ENCODE measurements at regions not wholly inside any gene's neighbourhood (a gene's known extent, or its start where the extent isn't known, plus 50 kb on each side); places are given as distances from the start of the nearest gene placed in this dataset.

DNA sequence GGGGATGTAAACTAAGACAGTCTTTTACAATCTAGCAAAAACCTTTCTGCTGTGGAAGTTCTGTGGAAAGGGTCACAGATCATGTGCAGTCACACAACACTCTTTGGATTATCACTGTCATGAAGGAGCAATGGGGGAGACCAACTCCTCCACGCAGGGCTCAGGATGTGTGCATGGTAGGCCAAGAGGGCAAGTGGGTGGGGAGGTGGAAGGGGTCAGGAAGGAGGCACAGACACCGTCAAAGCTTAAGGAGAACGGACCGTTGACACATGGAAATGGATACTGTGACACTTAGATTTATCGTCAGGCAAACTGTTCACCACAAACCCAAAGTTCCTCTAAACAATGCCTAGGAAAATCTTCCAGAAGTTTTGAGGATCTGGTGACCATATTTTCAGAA is 215.8 kb downstream of the PAX1 start:
- intact Hi-C loops (cut with DNase I; ENCODE audit: low total_unique reads): no loop called here
- Histone ChIP-seq H3K27me3 (no peaks in the 10 kb centered on the region), H3K4me1 (no peaks in the 10 kb centered on the region), H3K4me3 (no peak overlapping the region), H3K27ac (no peak overlapping the region), H3K36me3 (no peaks in the 10 kb centered on the region), H3K9me3 (no peaks in the 10 kb centered on the region)
- TF ChIP-seq, protein P1, sequence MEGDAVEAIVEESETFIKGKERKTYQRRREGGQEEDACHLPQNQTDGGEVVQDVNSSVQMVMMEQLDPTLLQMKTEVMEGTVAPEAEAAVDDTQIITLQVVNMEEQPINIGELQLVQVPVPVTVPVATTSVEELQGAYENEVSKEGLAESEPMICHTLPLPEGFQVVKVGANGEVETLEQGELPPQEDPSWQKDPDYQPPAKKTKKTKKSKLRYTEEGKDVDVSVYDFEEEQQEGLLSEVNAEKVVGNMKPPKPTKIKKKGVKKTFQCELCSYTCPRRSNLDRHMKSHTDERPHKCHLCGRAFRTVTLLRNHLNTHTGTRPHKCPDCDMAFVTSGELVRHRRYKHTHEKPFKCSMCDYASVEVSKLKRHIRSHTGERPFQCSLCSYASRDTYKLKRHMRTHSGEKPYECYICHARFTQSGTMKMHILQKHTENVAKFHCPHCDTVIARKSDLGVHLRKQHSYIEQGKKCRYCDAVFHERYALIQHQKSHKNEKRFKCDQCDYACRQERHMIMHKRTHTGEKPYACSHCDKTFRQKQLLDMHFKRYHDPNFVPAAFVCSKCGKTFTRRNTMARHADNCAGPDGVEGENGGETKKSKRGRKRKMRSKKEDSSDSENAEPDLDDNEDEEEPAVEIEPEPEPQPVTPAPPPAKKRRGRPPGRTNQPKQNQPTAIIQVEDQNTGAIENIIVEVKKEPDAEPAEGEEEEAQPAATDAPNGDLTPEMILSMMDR (IDR thresholded peaks at IDR 0.05): no peak
- DNase-seq: no peak

DNA sequence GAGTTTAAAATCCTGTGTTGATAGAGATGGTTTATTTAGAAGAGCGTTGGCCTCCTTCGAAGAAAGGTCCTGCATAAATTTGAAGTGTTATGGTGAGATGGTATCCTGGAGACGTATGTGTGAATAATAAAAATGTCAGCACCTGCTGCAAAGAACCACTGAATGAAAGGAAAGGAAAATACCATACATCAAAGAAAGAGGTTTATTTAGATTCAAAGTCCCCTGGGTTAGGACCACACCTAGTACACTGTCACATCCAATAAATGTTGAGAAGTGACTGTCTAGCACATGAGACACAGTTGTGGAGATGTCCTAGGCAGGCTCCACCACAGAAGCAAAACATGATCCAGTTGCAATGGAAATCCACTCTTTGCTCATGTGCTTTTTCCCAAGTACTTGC is 214.7 kb downstream of the PAX1 start:
- Histone ChIP-seq H3K27ac (no peak overlapping the region), H3K4me3 (no peak overlapping the region), H3K4me1 (no peaks in the 10 kb centered on the region), H3K9me3 (no peaks in the 10 kb centered on the region), H3K27me3 (no peaks in the 10 kb centered on the region), H3K36me3 (no peaks in the 10 kb centered on the region)
- intact Hi-C loops (cut with DNase I; ENCODE audit: low total_unique reads): no loop called here
- TF ChIP-seq, protein P1 (IDR thresholded peaks at IDR 0.05): no peak
- no peak for DNase-seq

DNA sequence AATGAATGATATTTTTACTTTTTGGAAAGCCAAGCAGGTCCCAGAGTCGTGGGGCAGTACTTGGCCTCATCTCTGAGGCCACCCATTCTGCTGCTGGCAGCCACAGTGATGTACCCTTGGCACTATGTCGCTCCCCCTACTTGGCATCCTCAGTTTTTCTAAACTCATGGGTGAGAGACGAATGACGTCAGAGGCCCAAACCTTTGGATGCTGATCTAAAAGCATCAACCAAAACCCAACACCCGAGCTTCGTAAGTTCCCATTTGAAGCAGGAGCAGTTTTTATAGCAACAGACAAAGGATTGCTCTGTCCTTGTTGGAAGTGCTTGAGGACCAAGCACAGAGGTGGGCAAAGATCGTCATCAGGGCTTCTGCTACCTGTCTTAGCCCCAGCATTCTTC is 212.9 kb downstream of the PAX1 start:
- DNase-seq: no peak
- H3K9me3 ChIP-seq: no peaks in the 10 kb centered on the region
- intact Hi-C loops (cut with DNase I; ENCODE audit: low total_unique reads): no loop called here
- H3K27ac ChIP-seq: no peak overlapping the region
- H3K27me3 ChIP-seq: no peaks in the 10 kb centered on the region
- H3K4me1 ChIP-seq: no peaks in the 10 kb centered on the region
- TF ChIP-seq, protein P1 (IDR thresholded peaks at IDR 0.05): no peak
- no peak overlapping the region for H3K4me3 ChIP-seq
- no peaks in the 10 kb centered on the region for H3K36me3 ChIP-seq

DNA sequence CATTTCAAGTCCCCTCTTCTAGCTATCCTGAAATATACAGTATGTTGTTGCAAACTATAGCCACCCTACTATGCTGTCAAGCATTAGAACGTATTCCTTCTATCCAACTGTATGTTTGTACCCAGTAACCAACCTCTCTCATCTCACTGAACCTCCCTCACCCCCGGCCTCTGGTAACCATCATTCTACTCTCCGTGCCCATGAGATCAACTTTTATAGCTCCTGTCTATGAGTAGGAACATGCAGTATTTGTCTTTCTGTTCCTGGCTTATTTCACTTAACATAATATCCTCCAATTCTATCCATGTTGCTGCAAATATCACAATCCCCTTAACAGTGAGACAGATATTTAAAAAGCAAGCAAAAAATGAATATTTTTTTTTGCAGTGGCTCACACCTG is 196.9 kb downstream of the PAX1 start:
- TF ChIP-seq, protein P1 (IDR thresholded peaks at IDR 0.05): no peak
- intact Hi-C loops (cut with DNase I; ENCODE audit: low total_unique reads): no loop called here
- no peak for DNase-seq

DNA sequence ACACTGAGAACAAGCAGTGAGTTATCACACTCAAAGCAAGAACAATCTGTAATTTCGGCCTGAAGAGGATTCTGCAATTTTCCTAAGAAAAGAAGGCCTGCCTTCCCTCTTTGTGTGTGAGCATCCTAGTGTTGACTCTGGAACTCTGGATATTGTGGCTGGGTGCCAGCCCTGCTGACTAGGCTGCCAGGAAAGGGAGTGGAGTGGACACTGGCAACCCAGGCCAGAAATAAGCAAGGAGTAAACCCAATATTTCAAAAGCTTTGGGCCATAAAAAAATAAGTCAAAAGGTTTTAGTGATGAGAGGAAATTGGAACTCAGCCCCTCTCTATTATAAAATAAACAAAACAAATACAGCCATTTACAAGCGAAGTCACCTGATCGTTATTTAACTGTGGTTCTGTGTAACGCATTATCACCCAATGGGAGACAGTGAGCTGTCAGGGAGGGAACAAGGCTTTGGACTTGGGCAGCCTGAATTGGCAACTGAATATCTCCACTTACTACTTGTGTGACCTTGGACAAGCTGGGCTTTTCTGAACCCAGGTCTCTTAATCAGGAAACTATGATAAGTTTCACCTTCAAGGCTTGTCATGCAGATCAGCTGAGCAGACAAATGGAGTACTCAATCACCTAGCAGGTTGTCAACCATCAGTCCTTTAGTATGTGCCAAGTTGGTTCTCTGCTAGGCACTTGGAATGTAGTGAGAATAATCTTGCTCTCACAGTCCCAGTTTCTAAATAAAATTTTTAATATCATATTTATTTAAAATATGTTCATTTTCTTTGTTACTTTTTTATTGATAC is 196.2 kb downstream of the PAX1 start:
- Histone ChIP-seq H3K4me1 (peaks cover 0 to 8% (median 2%) of the 10 kb centered on the region in 4 donors), H3K4me3 (no peak overlapping the region), H3K9me3 (no peaks in the 10 kb centered on the region), H3K36me3 (no peaks in the 10 kb centered on the region), H3K27ac (no peak overlapping the region), H3K27me3 (no peaks in the 10 kb centered on the region)
- peak; percentile 86 to 90 for DNase-seq
- TF ChIP-seq, protein P1 (IDR thresholded peaks at IDR 0.05): no peak
- intact Hi-C loops (cut with DNase I; ENCODE audit: low total_unique reads): no loop called here

More for the DNA sequence above, 196.9 kb downstream of the PAX1 start:
- H3K27ac ChIP-seq: no peak overlapping the region
- H3K9me3 ChIP-seq: no peaks in the 10 kb centered on the region
- H3K36me3 ChIP-seq: no peaks in the 10 kb centered on the region
- no peaks in the 10 kb centered on the region for H3K27me3 ChIP-seq
- H3K4me3 ChIP-seq: no peak overlapping the region
- H3K4me1 ChIP-seq: peaks cover 0 to 8% (median 2%) of the 10 kb centered on the region in 4 donors
